GM19468 (cell line): ENCODE measurements at regions not wholly inside any gene's neighbourhood (a gene's known extent, or its start where the extent isn't known, plus 50 kb on each side); places are given as distances from the start of the nearest gene placed in this dataset.

Experiments
- ATAC-seq: cut with Tn5 transposase; IDR thresholded peaks from one replicate; pipeline ENCODE4 v1.9.1; 2021; ENCODE audit warnings: mild to moderate bottlenecking, moderate library complexity, moderate number of reproducible peaks; ENCODE audit not compliant: unreplicated experiment; ENCODE audit errors: extremely low read depth

- no peak for ATAC-seq
These were observed 228.5 kb downstream of the VRK1 start for GRCh38 chr14:97025722-97026121.

GRCh38 chr14:97027256-97027999 lies 230.2 kb downstream of the VRK1 start:
- ATAC-seq = no peak

- ATAC-seq = no peak
These were observed 231.2 kb downstream of the VRK1 start for GRCh38 chr14:97028382-97028781.

- ATAC-seq = no peak
These were observed 232.6 kb downstream of the VRK1 start for GRCh38 chr14:97029800-97030199.

GRCh38 chr14:97031530-97031929 lies 234.3 kb downstream of the VRK1 start:
- ATAC-seq = no peak

GRCh38 chr14:97033556-97034081 lies 236.4 kb downstream of the VRK1 start:
- no peak for ATAC-seq

GRCh38 chr14:97036086-97036852 lies 239.1 kb downstream of the VRK1 start:
- no peak for ATAC-seq

GRCh38 chr14:97039717-97040363 lies 242.7 kb downstream of the VRK1 start:
- no peak for ATAC-seq

- no peak for ATAC-seq
These were observed 249.8 kb downstream of the VRK1 start for GRCh38 chr14:97046967-97047366.

GRCh38 chr14:97052001-97052400 lies 254.8 kb downstream of the VRK1 start:
- no peak for ATAC-seq

- no peak for ATAC-seq
These were observed 256.8 kb downstream of the VRK1 start for GRCh38 chr14:97053941-97054340.

- no peak for ATAC-seq
These were observed 258.2 kb downstream of the VRK1 start for GRCh38 chr14:97055355-97055754.

- no peak for ATAC-seq
These were observed 258.9 kb downstream of the VRK1 start for GRCh38 chr14:97056086-97056485.

GRCh38 chr14:97057238-97058073 lies 260.3 kb downstream of the VRK1 start:
- no peak for ATAC-seq

- no peak for ATAC-seq
These were observed 260.9 kb downstream of the VRK1 start for GRCh38 chr14:97058074-97058467.

GRCh38 chr14:97058589-97058988 lies 261.4 kb downstream of the VRK1 start:
- no peak for ATAC-seq

GRCh38 chr14:97061198-97061597 lies 264.0 kb downstream of the VRK1 start:
- ATAC-seq = no peak

GRCh38 chr14:97061714-97062113 lies 264.5 kb downstream of the VRK1 start:
- ATAC-seq = no peak

- ATAC-seq = no peak
These were observed 268.3 kb downstream of the VRK1 start for GRCh38 chr14:97065305-97066067.
